ENCODE measurements at regions not wholly inside any gene's neighbourhood (a gene's known extent, or its start where the extent isn't known, plus 50 kb on each side); places are given as distances from the start of the nearest gene placed in this dataset.

GRCh38 chr10:129392855-129393254 is 74.2 kb upstream of the MGMT start:
- Histone ChIP-seq H3K9ac (ENCODE audit: low read length) (no peak overlapping the region), H3K27ac (ENCODE audit: low read length) (no peak overlapping the region), H4K20me1 (ENCODE audit: insufficient read depth) (no peaks in the 10 kb centered on the region), H2AFZ (ENCODE audit: low read depth, low read length) (no peak overlapping the region), H3K36me3 (ENCODE audit: insufficient read depth, low read length) (no peaks in the 10 kb centered on the region), H3K4me2 (ENCODE audit: low read length) (no peak overlapping the region), H3K27me3 (ENCODE audit: insufficient read depth, low read depth, low read length) (no peaks in the 10 kb centered on the region), H3K79me2 (replicated peaks; ENCODE audit: insufficient read depth, low read length) (no peaks in the 10 kb centered on the region), H3K9me2 (ENCODE audit: insufficient read depth, low read length) (no peaks in the 10 kb centered on the region), H3F3A (ENCODE audit: insufficient read depth, low read length, poor library complexity, severe bottlenecking) (no peaks in the 10 kb centered on the region), H3K9me3 (ENCODE audit: low read length) (no peaks in the 10 kb centered on the region), H3K4me3 (ENCODE audit: low read length) (no peak overlapping the region)
- TF ChIP-seq CTCF (IDR thresholded peaks at IDR 0.05; ENCODE audit: poor library complexity, severe bottlenecking) (no peak), EP300 (conservative IDR thresholded peaks at IDR 0.05; ENCODE audit: poor library complexity, severe bottlenecking) (no peak), MXI1 (conservative IDR thresholded peaks at IDR 0.05; ENCODE audit: poor library complexity, severe bottlenecking) (no peak), RAD21 (conservative IDR thresholded peaks at IDR 0.05) (no peak)

GRCh38 chr10:129393812-129394211 is 73.2 kb upstream of the MGMT start:
- Histone ChIP-seq H3K9me2 (ENCODE audit: insufficient read depth, low read length) (no peaks in the 10 kb centered on the region), H3K4me3 (ENCODE audit: low read length) (no peak overlapping the region), H3K27me3 (ENCODE audit: insufficient read depth, low read depth, low read length) (no peaks in the 10 kb centered on the region), H3F3A (ENCODE audit: insufficient read depth, low read length, poor library complexity, severe bottlenecking) (no peaks in the 10 kb centered on the region), H3K9me3 (ENCODE audit: low read length) (no peaks in the 10 kb centered on the region), H3K79me2 (replicated peaks; ENCODE audit: insufficient read depth, low read length) (no peaks in the 10 kb centered on the region), H2AFZ (ENCODE audit: low read depth, low read length) (no peak overlapping the region), H3K4me2 (ENCODE audit: low read length) (no peak overlapping the region), H3K9ac (ENCODE audit: low read length) (no peak overlapping the region), H4K20me1 (ENCODE audit: insufficient read depth) (no peaks in the 10 kb centered on the region), H3K27ac (ENCODE audit: low read length) (no peak overlapping the region), H3K36me3 (ENCODE audit: insufficient read depth, low read length) (no peaks in the 10 kb centered on the region)
- no peak for TF ChIP-seq RAD21 (conservative IDR thresholded peaks at IDR 0.05)
- no peak for TF ChIP-seq EZH2 (IDR thresholded peaks at IDR 0.05; ENCODE audit: borderline replicate concordance, insufficient read depth, low read length, poor library complexity, severe bottlenecking)
- no peak for TF ChIP-seq TAF1 (IDR thresholded peaks at IDR 0.05; ENCODE audit: low read depth)
- TF ChIP-seq EP300 (conservative IDR thresholded peaks at IDR 0.05; ENCODE audit: poor library complexity, severe bottlenecking) = no peak
- TF ChIP-seq MXI1 (conservative IDR thresholded peaks at IDR 0.05; ENCODE audit: poor library complexity, severe bottlenecking) = no peak
- no peak for TF ChIP-seq REST (IDR thresholded peaks at IDR 0.05; ENCODE audit: borderline replicate concordance)
- TF ChIP-seq POLR2AphosphoS5 (IDR thresholded peaks at IDR 0.05) = no peak
- no peak for TF ChIP-seq SMC3 (conservative IDR thresholded peaks at IDR 0.05; ENCODE audit: poor library complexity)
- no peak for TF ChIP-seq CTCF (IDR thresholded peaks at IDR 0.05; ENCODE audit: poor library complexity, severe bottlenecking)
